ENCODE measurements at regions not wholly inside any gene's neighbourhood (a gene's known extent, or its start where the extent isn't known, plus 50 kb on each side); places are given as distances from the start of the nearest gene placed in this dataset.

DNA sequence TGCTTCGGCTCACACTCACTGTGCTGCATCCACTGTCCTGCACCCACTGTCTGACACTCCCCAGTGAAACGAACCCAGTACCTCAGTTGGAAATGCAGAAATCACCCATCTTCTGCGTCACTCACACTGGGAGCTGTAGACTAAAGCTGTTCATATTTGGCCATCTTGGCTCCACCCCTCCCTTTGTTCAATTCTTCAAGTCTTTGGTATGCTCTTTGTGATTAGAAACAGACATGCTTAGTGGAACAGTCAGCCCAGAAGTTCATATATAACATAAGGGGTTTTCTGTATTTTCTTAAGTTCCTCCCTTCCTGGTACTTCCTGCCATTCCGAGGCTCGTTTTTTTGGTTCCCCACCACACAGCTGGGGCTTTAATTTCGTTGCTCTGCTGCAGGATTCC is 398.5 kb upstream of the DYNLRB2 start:
- ChIA-PET CTCF (no interaction called here), POLR2A (no interaction called here)
- no peak overlapping the region for H3K4me3 Mint-ChIP-seq
- H3K27ac Mint-ChIP-seq: no peak overlapping the region
- H3K9me3 Mint-ChIP-seq: peaks cover 37% of the 10 kb centered on the region
- no peak for TF ChIP-seq ARID4B (CRISPR knock-in tag; IDR thresholded peaks at IDR 0.05; ENCODE audit: borderline replicate concordance)
- TF ChIP-seq, protein P1, sequence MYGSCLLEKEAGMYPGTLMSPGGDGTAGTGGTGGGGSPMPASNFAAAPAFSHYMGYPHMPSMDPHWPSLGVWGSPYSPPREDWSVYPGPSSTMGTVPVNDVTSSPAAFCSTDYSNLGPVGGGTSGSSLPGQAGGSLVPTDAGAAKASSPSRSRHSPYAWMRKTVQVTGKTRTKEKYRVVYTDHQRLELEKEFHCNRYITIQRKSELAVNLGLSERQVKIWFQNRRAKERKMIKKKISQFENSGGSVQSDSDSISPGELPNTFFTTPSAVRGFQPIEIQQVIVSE (CRISPR knock-in tag; IDR thresholded peaks at IDR 0.05; ENCODE audit: borderline replicate concordance): no peak
- TF ChIP-seq SMAD4 (CRISPR knock-in tag; IDR thresholded peaks at IDR 0.05): no peak
- TF ChIP-seq ZNF219 (CRISPR knock-in tag; IDR thresholded peaks at IDR 0.05; ENCODE audit: borderline replicate concordance): no peak
- TF ChIP-seq NFE2L1 (CRISPR knock-in tag; IDR thresholded peaks at IDR 0.05): no peak
- no peak for TF ChIP-seq RELA (CRISPR knock-in tag; IDR thresholded peaks at IDR 0.05; ENCODE audit: borderline replicate concordance)
- no peak for TF ChIP-seq NFYB (CRISPR knock-in tag; conservative IDR thresholded peaks at IDR 0.05; ENCODE audit: low read depth)
- no peak for TF ChIP-seq ZNF121 (CRISPR knock-in tag; IDR thresholded peaks at IDR 0.05)
- TF ChIP-seq, protein P2, sequence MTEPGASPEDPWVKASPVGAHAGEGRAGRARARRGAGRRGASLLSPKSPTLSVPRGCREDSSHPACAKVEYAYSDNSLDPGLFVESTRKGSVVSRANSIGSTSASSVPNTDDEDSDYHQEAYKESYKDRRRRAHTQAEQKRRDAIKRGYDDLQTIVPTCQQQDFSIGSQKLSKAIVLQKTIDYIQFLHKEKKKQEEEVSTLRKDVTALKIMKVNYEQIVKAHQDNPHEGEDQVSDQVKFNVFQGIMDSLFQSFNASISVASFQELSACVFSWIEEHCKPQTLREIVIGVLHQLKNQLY (CRISPR knock-in tag; IDR thresholded peaks at IDR 0.05): no peak
- H3K4me1 Mint-ChIP-seq: no peaks in the 10 kb centered on the region
- no peaks in the 10 kb centered on the region; the same call in 1 of the 2 replicates for H3K27me3 Mint-ChIP-seq (ENCODE audit: low read depth)
- no peak for DNase-seq (ENCODE audit: low spot score)
- ATAC-seq: no peak
- peaks cover 22% of the 10 kb centered on the region for H3K36me3 Mint-ChIP-seq

- no peak overlapping the region for H3K4me3 Mint-ChIP-seq
- no peak overlapping the region for H3K27ac Mint-ChIP-seq
- H3K9me3 Mint-ChIP-seq: peaks cover 18% of the 10 kb centered on the region
- peaks cover 3% of the 10 kb centered on the region for H3K4me1 Mint-ChIP-seq
- TF ChIP-seq, protein P3, sequence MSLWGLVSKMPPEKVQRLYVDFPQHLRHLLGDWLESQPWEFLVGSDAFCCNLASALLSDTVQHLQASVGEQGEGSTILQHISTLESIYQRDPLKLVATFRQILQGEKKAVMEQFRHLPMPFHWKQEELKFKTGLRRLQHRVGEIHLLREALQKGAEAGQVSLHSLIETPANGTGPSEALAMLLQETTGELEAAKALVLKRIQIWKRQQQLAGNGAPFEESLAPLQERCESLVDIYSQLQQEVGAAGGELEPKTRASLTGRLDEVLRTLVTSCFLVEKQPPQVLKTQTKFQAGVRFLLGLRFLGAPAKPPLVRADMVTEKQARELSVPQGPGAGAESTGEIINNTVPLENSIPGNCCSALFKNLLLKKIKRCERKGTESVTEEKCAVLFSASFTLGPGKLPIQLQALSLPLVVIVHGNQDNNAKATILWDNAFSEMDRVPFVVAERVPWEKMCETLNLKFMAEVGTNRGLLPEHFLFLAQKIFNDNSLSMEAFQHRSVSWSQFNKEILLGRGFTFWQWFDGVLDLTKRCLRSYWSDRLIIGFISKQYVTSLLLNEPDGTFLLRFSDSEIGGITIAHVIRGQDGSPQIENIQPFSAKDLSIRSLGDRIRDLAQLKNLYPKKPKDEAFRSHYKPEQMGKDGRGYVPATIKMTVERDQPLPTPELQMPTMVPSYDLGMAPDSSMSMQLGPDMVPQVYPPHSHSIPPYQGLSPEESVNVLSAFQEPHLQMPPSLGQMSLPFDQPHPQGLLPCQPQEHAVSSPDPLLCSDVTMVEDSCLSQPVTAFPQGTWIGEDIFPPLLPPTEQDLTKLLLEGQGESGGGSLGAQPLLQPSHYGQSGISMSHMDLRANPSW (CRISPR knock-in tag; conservative IDR thresholded peaks at IDR 0.05; ENCODE audit: low read depth): no peak
- TF ChIP-seq ETV6 (CRISPR knock-in tag; IDR thresholded peaks at IDR 0.05) (no peak), ZNF263 (CRISPR knock-in tag; IDR thresholded peaks at IDR 0.05; ENCODE audit: low read depth) (no peak), ZNF219 (CRISPR knock-in tag; IDR thresholded peaks at IDR 0.05; ENCODE audit: borderline replicate concordance) (no peak), ESRRA (CRISPR knock-in tag; IDR thresholded peaks at IDR 0.05; ENCODE audit: borderline replicate concordance) (no peak), JUN (CRISPR knock-in tag; IDR thresholded peaks at IDR 0.05) (no peak), ZMAT4 (CRISPR knock-in tag; IDR thresholded peaks at IDR 0.05) (no peak)
- TF ChIP-seq, protein P4, sequence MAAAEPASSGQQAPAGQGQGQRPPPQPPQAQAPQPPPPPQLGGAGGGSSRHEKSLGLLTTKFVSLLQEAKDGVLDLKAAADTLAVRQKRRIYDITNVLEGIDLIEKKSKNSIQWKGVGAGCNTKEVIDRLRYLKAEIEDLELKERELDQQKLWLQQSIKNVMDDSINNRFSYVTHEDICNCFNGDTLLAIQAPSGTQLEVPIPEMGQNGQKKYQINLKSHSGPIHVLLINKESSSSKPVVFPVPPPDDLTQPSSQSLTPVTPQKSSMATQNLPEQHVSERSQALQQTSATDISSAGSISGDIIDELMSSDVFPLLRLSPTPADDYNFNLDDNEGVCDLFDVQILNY (CRISPR knock-in tag; IDR thresholded peaks at IDR 0.05): no peak
- no peaks in the 10 kb centered on the region for H3K27me3 Mint-ChIP-seq (ENCODE audit: low read depth)
- DNase-seq (ENCODE audit: low spot score) (no peak), ATAC-seq (no peak)
- ChIA-PET POLR2A (no interaction called here), CTCF (no interaction called here)
- H3K36me3 Mint-ChIP-seq: no peaks in the 10 kb centered on the region
These were observed 411.0 kb upstream of the DYNLRB2 start for GRCh38 chr16:80129791-80130190.

Data from WTC11 (cell line).